GM10248 (cell line): ENCODE measurements at regions not wholly inside any gene's neighbourhood (a gene's known extent, or its start where the extent isn't known, plus 50 kb on each side); places are given as distances from the start of the nearest gene placed in this dataset.

ENCODE experiments used
- CTCF ChIA-PET: fragments of 300-600 bp; sonication (Branson Sonifier 250); formaldehyde crosslinking; extraction: SDS; loops from one replicate; lab custom pipeline; 2021; ENCODE audit warnings: antibody characterized with exemption; lab: Yijun Ruan, JAX
- POLR2A ChIA-PET: fragments of 350-650 bp; sonication (Branson Sonifier 250); formaldehyde crosslinking; extraction: SDS; loops from one replicate; lab custom pipeline; 2020; ENCODE audit warnings: antibody characterized with exemption; lab: Yijun Ruan, JAX
- DNase-seq: peaks from one replicate; pipeline ENCODE4 v3.0.0; 2012; ENCODE audit errors: extremely low spot score
- CTCF ChIP-seq: IDR thresholded peaks from 2 replicates; pipeline ENCODE4 v1.5.1; 2012; ENCODE audit warnings: mild to moderate bottlenecking, low read depth; ENCODE audit errors: extremely low read depth, missing control alignments, control extremely low read depth

DNA sequence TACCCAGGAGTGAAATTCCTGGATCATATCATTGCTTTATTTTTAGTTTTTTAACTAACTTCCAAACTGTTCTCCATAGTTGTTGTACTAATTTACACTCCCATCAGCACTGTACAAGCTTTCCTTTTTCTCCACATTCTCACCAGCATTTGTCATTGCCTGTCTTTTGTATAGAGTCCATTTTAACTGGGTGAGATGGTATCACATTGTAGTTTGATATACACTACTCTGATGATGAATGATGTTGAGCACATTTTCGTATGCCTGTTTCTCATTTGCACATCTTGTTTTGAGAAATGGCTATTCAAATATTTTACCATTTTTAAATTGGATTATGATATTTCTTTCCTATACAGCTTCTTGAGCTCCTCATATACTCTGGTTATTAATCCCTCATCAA, 1586.6 kb downstream of the SI start:
- no peak for TF ChIP-seq CTCF
- ChIA-PET CTCF (no interaction called here), POLR2A (no interaction called here)
- no peak for DNase-seq

DNA sequence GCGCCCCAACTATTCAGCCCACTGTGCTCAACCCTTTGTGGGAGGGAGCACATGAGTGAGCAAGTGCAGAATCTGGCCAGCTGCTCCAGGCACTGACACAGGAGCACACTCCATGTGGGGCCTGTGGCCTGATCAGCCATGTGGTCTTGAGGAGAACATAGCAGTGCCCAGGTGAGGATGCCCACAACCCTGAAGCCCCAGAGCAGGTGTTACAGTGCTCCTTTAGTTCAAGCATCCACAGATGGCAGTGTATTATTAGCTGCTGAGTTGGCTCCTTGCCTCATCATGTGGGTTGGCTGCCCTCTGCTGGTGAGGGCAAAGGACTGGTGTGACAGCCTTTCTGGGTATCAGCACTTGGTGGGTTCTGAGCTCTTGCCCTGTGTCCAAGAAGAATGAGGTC, 1588.2 kb downstream of the SI start:
- ChIA-PET POLR2A (no interaction called here), CTCF (interaction anchor here (1.0 to 2.2 kb wide), 11 partner anchors 9 to 1933 kb away, joined by 3 to 12 read pairs (median 5); no protein-coding TSS in a partner anchor)
- DNase-seq = peak; percentile 23
- peak; percentile 66 for TF ChIP-seq CTCF

DNA sequence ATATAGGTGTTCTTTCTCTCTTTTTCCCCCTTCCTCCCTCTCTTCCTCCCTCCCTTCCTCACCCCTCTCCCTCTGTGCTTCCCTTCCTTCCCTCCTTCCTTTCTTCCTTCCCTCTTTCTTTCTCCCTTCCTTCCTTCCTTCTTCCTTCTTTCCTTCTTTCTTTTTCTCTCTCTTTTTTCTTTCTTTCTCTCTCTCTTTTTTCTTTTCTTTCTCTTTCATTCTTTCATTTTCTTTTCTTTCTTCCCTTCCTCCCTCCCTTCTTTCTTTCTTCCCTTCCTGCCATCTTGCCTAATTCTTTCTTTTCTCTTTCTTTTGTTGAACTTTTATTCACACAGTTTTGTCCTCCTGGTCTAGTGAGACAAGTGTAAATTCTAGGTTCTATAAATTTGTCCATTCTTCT, 1595.6 kb downstream of the SI start:
- TF ChIP-seq CTCF = no peak
- POLR2A ChIA-PET = no interaction called here
- no peak for DNase-seq

DNA sequence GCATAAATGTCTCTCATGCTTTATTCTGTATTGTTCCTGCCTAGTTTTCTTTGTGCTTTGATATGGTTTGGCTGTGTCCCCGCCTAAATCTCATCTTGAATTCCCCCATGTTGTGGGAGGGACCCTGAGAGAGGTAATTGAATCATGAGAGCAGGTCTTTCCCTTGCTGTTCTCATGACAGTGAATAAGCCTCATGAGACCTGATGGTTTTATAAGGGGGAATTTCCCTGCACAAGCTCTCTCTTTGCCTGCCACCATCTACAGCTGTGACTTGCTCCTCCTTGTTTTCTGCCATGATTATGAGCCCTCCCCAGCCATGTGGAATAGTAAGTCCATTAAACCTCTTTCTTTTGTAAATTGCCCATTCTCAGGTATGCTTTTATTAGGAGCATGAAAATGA, 1596.6 kb downstream of the SI start:
- no peak for DNase-seq
- TF ChIP-seq CTCF = no peak
- ChIA-PET CTCF (interaction anchor here (1.1 kb wide), 1 partner anchor 425 kb away, joined by 3 read pairs; no protein-coding TSS in a partner anchor), POLR2A (no interaction called here)

More for the DNA sequence above, 1595.6 kb downstream of the SI start:
- CTCF ChIA-PET = no interaction called here

DNA sequence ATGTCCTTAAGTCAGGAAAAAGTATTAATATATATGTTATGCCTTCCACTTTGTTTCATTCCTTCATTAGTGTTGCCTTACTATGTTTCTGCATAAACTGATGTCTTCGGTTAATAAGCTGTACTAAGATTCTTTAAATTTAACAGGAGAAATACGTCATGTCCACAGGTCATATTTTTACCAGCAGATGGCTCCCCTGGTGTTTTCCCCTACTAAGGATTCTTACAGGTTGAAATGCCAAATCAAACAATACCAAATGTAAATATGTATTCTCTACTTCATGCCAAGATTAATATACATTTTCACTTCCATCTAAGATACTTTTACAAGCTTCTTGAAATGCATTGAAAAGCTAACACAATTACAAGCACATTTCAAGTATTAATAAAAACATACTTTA, 1602.1 kb downstream of the SI start:
- TF ChIP-seq CTCF = no peak
- POLR2A ChIA-PET = no interaction called here
- DNase-seq = no peak
- CTCF ChIA-PET = no interaction called here

DNA sequence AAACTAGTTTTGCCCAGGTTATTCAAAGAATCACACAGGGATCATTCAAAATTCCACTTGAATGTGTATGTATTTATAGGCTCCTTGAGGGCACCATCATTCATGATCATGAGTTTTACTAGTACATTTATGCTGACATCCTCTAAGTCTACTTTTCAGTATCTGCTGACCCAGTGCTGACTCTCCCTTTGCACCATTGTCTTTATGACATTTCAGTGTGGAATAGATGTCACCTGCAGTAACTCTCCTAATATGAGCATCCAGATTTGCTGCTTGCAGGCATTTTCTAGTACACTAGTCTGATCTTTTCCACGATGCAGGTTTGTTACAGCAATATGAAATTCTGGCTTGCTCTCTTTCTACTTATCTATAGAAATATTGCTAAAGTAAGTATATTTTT, 1603.5 kb downstream of the SI start:
- ChIA-PET CTCF (no interaction called here), POLR2A (no interaction called here)
- TF ChIP-seq CTCF = no peak
- DNase-seq = no peak
